SK-N-MC (cell line): ENCODE measurements at regions not wholly inside any gene's neighbourhood (a gene's known extent, or its start where the extent isn't known, plus 50 kb on each side); places are given as distances from the start of the nearest gene placed in this dataset.

Experiments
- EZH2 ChIP-seq: fragments of 200-600 bp; sonication (generic); IDR thresholded peaks from one replicate; pipeline ENCODE4 v1.6.1; 2017; ENCODE audit warnings: antibody characterized with exemption
- POLR2AphosphoS5 ChIP-seq: IDR thresholded peaks from 2 replicates; pipeline ENCODE4 v1.6.1; 2012; ENCODE audit warnings: mild to moderate bottlenecking, low read depth, low read length, borderline replicate concordance

DNA sequence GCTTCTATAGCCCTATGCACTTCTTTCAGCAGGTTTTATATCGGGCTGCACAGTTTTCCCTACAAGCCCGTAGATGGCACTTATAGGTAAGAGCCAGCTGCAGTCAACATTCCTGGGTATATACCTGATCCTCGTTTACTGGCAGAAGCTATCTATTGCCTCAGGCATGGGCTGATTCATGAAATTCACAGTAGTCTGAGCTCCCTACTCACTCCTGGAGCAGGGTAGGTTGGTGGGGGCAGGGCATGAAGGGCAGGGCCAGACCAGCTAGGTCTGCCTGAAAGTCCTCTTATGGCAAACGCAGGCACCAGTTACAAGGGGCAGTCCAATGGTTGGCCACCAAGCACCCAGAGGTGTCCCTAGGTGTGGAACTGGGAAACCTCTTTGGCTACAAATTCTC is 345.8 kb downstream of the RPS29 start:
- TF ChIP-seq EZH2, result no peak
- no peak for TF ChIP-seq POLR2AphosphoS5
